HG03066 (cell line): ENCODE measurements at regions not wholly inside any gene's neighbourhood (a gene's known extent, or its start where the extent isn't known, plus 50 kb on each side); places are given as distances from the start of the nearest gene placed in this dataset.

ENCODE experiments used
- ATAC-seq: cut with Tn5 transposase; IDR thresholded peaks from one replicate; pipeline ENCODE4 v1.9.1; 2021; ENCODE audit warnings: low read depth; ENCODE audit not compliant: unreplicated experiment

GRCh38 chr2:196427986-196428634, 211.4 kb upstream of the CCDC150 start:
- ATAC-seq, result no peak

DNA sequence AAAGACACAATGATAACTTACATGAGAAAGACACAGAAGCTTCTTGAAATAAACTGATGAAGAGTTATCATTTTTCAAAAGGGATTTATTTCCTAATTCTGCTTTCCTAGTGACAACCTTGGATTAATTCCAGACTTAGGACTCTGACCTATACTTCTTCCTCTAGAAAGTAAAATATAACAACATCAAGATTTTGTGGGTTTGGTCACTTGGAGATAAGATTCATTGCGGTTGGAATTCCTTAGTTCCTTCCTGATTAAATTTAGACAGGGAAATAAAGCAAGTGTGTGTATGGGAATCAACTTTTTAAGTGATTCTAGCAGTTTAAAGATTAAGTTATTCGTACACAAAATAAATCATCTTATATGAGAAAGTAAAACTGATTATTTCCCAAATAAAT, 208.4 kb upstream of the CCDC150 start:
- ATAC-seq, result no peak

DNA sequence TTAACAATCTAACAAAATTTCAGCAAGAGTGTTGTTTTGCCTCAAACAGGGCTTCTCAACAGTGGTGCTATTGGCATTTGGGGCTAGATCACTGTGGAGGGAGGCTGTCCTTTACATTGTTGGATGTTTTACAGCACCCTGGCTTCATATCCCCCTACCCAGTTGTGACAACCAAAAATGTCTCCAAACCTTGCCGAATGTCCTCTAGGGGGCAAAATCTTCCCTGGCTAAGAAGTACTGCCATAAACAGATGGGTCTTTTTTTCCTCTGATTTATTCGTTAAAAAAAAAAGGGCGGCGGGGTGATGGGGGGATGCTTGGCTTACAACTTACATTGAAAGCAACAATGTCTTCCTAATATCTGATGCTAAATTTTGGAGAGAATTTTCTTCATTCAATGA, 207.6 kb upstream of the CCDC150 start:
- ATAC-seq, result no peak

GRCh38 chr2:196433116-196433515, 206.4 kb upstream of the CCDC150 start:
- ATAC-seq, result no peak

DNA sequence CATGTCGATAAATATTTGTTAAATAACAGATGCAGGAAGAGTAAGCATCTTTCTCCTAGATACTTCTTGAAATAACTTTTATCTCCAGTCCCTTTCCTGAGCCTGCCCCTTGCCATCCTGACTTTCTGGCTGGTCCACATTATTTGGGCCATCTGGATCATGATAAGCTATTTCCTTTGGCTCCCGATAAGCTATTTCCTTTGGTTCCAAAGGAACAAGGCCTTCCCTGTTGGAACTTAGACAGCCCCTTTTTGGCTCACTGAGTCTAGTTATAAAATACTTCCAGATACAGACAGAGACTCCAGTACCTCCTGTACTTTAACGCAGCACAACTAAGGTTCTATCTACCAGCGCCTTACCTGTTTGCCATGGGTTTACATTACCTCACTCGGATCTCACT, 205.3 kb upstream of the CCDC150 start:
- ATAC-seq, result no peak

DNA sequence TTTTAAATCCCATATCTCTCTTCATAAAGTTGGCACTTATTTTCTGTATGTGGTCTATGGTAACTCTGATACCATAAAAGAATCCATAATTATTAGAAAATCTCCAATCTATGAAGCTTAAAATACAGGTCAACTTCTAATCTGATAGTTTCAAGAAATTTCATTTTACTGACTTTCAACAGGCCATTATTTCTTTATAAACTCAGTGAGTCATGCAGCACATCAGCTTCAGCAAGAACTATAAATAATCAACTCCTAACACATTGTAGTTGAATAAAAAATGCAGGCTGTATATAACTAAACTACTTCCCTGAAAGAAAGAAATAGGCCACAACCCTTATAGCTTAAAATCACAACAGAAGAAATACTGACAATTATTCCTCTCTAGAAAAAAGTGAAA, 204.3 kb upstream of the CCDC150 start:
- no peak for ATAC-seq

- no peak for ATAC-seq
These were observed 201.9 kb upstream of the CCDC150 start for GRCh38 chr2:196437626-196438025.

- no peak for ATAC-seq
These were observed 199.8 kb upstream of the CCDC150 start for GRCh38 chr2:196439760-196440159.

GRCh38 chr2:196440413-196440812, 199.1 kb upstream of the CCDC150 start:
- ATAC-seq, result peak; percentile 61

DNA sequence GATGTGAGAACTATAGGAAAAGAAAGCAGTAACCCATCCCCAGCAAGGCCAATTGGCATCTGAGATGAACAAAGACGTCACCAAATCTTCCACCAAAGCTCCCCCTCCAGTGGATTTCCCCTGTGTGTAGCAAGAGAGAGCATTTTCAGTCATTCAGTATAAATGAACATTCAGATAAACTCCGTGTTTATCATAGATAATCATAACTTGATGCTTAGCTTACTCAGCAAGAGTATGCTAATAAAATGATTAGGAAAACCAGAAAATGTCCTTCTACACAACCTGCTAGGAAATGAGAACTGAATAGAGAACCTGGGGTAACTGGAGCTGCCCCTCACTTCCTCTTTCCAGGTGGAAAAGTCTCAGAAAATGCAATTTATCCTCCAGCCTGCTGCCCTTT, 198.0 kb upstream of the CCDC150 start:
- ATAC-seq, result no peak

DNA sequence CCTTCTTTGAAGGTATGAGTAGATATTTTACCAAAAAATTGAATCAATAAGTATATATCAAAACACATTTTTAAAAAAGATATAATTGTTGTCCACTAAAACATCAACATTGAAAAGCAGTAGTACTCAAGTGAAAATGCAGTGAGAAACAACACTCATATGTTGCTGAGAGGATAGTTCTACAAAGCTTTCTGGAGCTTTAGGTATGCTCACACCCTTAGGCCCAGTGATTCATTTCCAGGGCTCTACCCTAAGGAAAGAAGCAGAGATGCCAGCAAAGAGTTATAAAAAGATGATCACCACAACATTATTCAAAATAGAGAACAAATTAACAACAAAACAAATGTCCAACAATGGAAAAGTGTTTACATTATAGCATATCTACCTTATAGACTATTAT, 197.3 kb upstream of the CCDC150 start:
- ATAC-seq, result no peak

GRCh38 chr2:196444442-196444841, 195.1 kb upstream of the CCDC150 start:
- no peak for ATAC-seq

GRCh38 chr2:196445991-196446390, 193.5 kb upstream of the CCDC150 start:
- ATAC-seq, result no peak

- ATAC-seq, result no peak
These were observed 191.0 kb upstream of the CCDC150 start for GRCh38 chr2:196448407-196449079.

GRCh38 chr2:196449083-196449482, 190.4 kb upstream of the CCDC150 start:
- no peak for ATAC-seq

DNA sequence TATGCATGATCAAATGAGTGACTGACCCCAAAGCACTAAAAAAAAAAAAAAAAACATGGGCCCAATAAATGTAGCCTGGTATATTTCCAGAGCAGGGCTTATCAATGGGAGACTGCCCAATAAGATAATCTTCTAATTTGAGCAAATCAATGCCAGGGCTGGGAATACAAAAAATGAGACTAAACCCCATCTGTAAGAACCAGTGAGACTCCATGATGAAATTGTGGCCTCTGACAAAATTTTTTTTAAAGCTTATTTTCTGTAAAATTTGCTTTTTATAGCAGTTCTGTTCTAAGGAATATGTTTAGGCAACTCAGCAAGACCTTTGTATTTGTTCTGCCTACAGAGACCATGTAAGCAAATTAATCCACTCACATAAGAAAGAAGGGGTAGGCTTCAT, 186.8 kb upstream of the CCDC150 start:
- no peak for ATAC-seq

GRCh38 chr2:196453613-196454047, 185.9 kb upstream of the CCDC150 start:
- ATAC-seq, result peak; percentile 68

GRCh38 chr2:196454492-196454891, 185.0 kb upstream of the CCDC150 start:
- ATAC-seq, result no peak

DNA sequence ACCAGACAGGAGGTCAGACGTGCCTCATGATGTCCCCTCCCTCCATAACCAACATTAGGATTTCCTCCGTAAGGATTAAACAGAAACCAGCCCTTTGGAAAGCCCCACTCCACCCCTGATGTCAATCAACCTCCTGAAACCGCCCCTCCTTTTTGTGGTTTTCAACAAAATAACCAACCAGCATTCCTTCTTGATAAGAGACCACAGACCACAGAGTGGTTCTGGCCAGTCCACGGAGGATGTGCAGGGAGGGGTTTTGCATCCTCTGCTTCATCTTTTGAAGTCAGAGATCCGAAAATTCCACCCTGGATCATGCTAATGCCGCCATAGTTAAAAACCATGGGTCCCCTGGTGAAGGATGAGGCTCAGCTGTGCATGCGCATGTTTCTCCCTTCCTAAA, 180.0 kb upstream of the CCDC150 start:
- ATAC-seq, result no peak

DNA sequence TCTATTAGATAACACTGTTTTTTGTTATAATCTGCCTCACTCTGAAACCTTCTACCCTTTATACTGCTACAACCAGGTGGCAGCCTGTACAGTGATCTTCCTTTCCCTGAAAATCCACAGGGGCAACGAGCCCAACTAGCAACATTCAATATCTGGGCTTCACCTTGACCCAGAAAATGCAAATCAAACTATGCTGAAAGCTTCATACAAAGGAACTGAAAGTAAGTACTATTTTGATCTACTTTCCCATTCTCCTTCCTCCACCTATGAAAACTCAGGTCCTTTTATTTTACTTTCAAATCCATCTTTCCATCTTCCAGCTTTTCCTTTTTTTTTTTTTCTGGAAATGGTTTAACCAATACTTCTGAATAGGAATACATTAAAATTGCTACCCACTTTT, 175.8 kb upstream of the CCDC150 start:
- no peak for ATAC-seq

DNA sequence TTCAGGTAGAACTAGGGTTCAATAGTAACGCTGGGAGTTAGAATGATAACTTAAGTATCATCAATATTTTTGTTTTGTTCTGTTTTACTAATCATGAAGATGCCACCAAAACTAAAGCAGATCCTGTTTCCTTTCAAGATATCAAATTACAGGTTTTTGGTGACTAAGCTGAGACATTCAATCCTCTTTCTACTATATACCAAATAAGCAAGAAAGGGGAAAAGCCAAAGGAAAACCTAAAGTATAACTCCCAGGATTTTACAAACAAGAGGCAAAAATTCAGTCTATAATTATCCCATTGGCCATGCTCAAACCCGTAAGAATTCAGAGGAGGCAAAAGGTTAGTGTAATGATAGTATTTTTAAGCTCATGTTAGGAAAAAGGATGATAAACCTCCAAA, 175.2 kb upstream of the CCDC150 start:
- no peak for ATAC-seq

GRCh38 chr2:196466581-196466980, 172.9 kb upstream of the CCDC150 start:
- no peak for ATAC-seq
